Naive B cell (primary cell): ENCODE measurements at regions not wholly inside any gene's neighbourhood (a gene's known extent, or its start where the extent isn't known, plus 50 kb on each side); places are given as distances from the start of the nearest gene placed in this dataset.
A peak's percentile ranks its signal among the peaks of the same experiment; 100 is the strongest.

ENCODE experiments used
- ATAC-seq, 2 donors: fragments of 150-1000 bp; cut with Tn5 transposase; 2 replicates each; pipeline ENCODE4 v1.10.0; 2021; ENCODE audit warnings: low read depth in 2 of 2, mild to moderate bottlenecking in 2 of 2, moderate library complexity in 2 of 2
- DNase-seq: peaks from one replicate; pipeline ENCODE4 v3.0.0; 2022
- H3K27ac Mint-ChIP-seq, 6 donors: one replicate each; pipeline ENCODE4 v1.8.0; 2020 to 2022; ENCODE audit warnings: mild to moderate bottlenecking in 6 of 6, mixed read lengths in 6 of 6, moderate library complexity in 5 of 6, inconsistent platforms in 2 of 6
- H3K27me3 Mint-ChIP-seq, 3 donors: one replicate each; pipeline ENCODE4 v1.8.0; 2021 to 2022; ENCODE audit warnings: mixed read lengths in 3 of 3, mild to moderate bottlenecking in 1 of 3
- H3K36me3 Mint-ChIP-seq, 2 donors: one replicate each; pipeline ENCODE4 v1.8.0; 2020 to 2022; ENCODE audit warnings: mixed read lengths in 2 of 2, inconsistent platforms in 1 of 2, mild to moderate bottlenecking in 1 of 2
- H3K4me1 Mint-ChIP-seq, 3 donors: one replicate each; pipeline ENCODE4 v1.8.0; 2020 to 2022; ENCODE audit warnings: mixed read lengths in 3 of 3, inconsistent platforms in 1 of 3, mild to moderate bottlenecking in 1 of 3, moderate library complexity in 1 of 3
- H3K4me3 Mint-ChIP-seq, 8 donors: one replicate each; pipeline ENCODE4 v1.8.0; 2020 to 2022; ENCODE audit warnings: mild to moderate bottlenecking in 8 of 8, mixed read lengths in 8 of 8, moderate library complexity in 8 of 8, inconsistent platforms in 2 of 8
- H3K9me3 Mint-ChIP-seq, 7 donors: one replicate each; pipeline ENCODE4 v1.8.0; 2020 to 2022; ENCODE audit warnings: mixed read lengths in 7 of 7, mild to moderate bottlenecking in 5 of 7, inconsistent platforms in 2 of 7, moderate library complexity in 1 of 7

DNA sequence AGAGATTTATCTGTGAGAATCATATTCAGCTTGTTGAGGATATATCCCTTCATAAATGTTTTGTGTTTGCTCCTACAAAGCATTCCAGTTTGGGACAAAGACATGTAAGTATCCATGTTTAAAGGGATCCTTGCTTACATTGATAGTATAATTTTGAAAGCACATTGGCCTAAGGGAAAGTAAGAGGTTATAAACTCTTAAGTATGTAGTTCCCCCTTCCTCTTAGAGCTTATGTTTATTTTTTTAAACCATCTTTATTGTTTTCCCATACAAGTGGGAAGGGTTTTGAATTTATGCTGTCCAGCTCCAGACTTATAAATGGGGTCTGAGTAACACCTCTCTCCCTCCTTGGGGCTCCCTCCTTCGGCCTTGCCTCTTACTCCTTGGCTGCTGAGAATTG, 481.5 kb downstream of the LMO4 start:
- H3K27ac Mint-ChIP-seq = peak overlapping the region in 1 of 6 donors; percentile 79
- H3K4me1 Mint-ChIP-seq = peaks cover 13 to 27% (median 18%) of the 10 kb centered on the region in 3 donors

DNA sequence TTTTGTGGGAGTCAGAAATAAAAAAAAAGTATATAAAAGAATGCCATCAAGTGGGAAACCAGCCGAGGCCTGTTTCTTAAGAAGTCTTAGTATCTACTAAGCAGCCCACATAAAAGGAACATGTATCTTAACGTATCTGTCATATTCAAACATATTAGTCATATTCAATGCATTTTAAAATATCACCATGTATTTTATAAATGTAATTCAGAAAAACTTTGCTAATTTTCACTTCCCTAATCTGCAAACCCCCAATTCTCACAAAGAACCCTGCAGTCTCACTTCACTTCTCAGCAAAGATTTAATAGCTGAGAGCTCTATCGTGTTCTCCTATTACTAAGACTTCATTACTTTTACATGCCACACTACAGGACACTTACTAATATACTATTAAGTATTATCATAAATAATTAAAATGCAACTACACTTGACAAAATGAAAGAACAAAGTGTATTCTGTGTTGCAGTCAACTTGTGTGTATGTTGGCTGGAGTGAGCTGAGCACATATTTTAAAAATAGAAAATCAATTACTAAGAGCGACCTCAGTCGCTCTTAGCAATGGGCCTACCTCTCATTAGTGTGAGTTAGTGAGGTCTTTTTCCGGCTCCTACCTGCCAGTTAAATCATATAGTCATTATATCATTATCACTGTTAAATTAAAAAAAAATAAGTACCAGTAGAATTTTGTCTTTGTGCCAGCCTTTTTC, 484.3 kb downstream of the LMO4 start:
- peaks cover 13 to 27% (median 18%) of the 10 kb centered on the region in 3 donors for H3K4me1 Mint-ChIP-seq
- ATAC-seq = peak; percentile 95 to 97
- DNase-seq = peak; percentile 31
- H3K4me3 Mint-ChIP-seq = peak overlapping the region in 1 of 8 donors; percentile 43
- H3K27ac Mint-ChIP-seq = no peak overlapping the region
- peaks cover 0 to 3% (median 0%) of the 10 kb centered on the region in 3 donors for H3K27me3 Mint-ChIP-seq
- H3K36me3 Mint-ChIP-seq = no peaks in the 10 kb centered on the region
- H3K9me3 Mint-ChIP-seq = peaks cover 0 to 4% (median 0%) of the 10 kb centered on the region in 7 donors

More for the DNA sequence above, 481.5 kb downstream of the LMO4 start:
- DNase-seq = no peak
- H3K27me3 Mint-ChIP-seq = no peaks in the 10 kb centered on the region
- no peak for ATAC-seq
- H3K9me3 Mint-ChIP-seq = peaks cover 0 to 4% (median 0%) of the 10 kb centered on the region in 7 donors
- H3K4me3 Mint-ChIP-seq = no peak overlapping the region
- no peaks in the 10 kb centered on the region for H3K36me3 Mint-ChIP-seq

DNA sequence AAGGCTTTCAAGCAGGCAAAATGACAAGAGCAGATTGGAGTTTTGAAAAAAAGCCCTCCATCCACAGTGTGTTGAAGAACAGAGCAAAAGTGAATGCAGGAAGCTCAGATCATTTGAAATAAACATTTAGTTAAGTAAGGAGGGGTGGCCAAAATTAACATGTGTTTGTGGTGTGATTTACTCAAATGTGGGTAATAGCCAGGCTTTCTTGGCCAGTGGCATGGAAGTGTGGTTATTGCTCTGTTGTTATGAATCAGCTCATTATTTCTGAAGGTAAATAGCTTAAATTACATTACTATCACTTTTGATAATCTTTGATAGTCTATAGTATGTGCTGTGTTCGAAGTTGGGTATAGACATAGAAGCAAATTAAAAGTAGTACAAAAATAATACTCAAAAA, 485.9 kb downstream of the LMO4 start:
- no peaks in the 10 kb centered on the region for H3K36me3 Mint-ChIP-seq
- no peak for ATAC-seq
- H3K9me3 Mint-ChIP-seq = no peaks in the 10 kb centered on the region
- no peak overlapping the region for H3K4me3 Mint-ChIP-seq
- peaks cover 0 to 3% (median 0%) of the 10 kb centered on the region in 3 donors for H3K27me3 Mint-ChIP-seq
- H3K27ac Mint-ChIP-seq = peak overlapping the region in 1 of 6 donors; percentile 53
- H3K4me1 Mint-ChIP-seq = peaks cover 13 to 27% (median 18%) of the 10 kb centered on the region in 3 donors
- DNase-seq = no peak

GRCh38 chr1:87816646-87817045, 488.0 kb downstream of the LMO4 start:
- ATAC-seq = no peak
- no peak overlapping the region for H3K4me3 Mint-ChIP-seq

DNA sequence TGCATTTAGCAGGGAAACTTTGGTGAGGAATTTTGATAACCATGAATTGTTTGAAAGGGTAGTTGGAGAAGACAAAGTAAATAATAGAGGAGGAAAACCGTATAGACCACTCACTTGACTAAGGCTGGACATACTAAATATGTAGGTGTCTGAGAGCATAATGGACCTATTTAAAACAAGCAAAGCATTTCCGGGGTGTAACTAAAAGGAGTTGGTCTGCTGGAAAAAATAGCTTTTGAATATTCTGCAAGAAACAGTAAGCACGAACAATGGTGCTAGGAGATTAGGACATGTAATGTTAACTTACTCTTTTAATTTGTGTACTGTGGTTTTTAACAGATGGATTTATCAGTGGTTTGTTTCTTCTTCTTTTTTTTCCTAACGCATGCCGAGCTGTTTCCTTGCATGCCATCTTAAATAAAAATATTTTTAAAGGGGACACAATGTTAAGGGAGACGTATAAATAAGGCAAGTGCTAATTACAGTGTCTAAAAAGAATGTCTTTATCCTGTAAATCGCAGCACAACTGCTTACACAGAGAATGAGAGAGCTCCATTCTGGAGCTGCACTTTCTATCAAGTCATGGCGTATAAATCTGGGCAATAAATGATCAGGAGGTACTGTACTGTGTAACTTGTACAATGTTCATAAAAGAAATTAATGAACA, 492.1 kb downstream of the LMO4 start:
- ATAC-seq = no peak
- Mint-ChIP-seq H3K9me3 (no peaks in the 10 kb centered on the region), H3K4me3 (no peak overlapping the region), H3K4me1 (peaks cover 0 to 5% (median 3%) of the 10 kb centered on the region in 3 donors), H3K36me3 (no peaks in the 10 kb centered on the region), H3K27me3 (peaks cover 0 to 3% (median 0%) of the 10 kb centered on the region in 3 donors), H3K27ac (no peak overlapping the region)
- DNase-seq = no peak

More at GRCh38 chr1:87816646-87817045, 488.0 kb downstream of the LMO4 start:
- Mint-ChIP-seq H3K9me3 (no peaks in the 10 kb centered on the region), H3K27me3 (peaks cover 0 to 3% (median 0%) of the 10 kb centered on the region in 3 donors), H3K36me3 (no peaks in the 10 kb centered on the region), H3K4me1 (peaks cover 13 to 30% (median 18%) of the 10 kb centered on the region in 3 donors), H3K27ac (no peak overlapping the region)
- no peak for DNase-seq

- peaks cover 0 to 3% (median 0%) of the 10 kb centered on the region in 3 donors for H3K27me3 Mint-ChIP-seq
- H3K4me1 Mint-ChIP-seq = peaks cover 2 to 8% (median 5%) of the 10 kb centered on the region in 3 donors
- peaks cover under 1 to 3% of the 10 kb centered on the region in 2 donors for H3K36me3 Mint-ChIP-seq
- no peak for DNase-seq
- H3K9me3 Mint-ChIP-seq = peaks cover 0 to 2% (median under 1%) of the 10 kb centered on the region in 7 donors
- no peak overlapping the region for H3K27ac Mint-ChIP-seq
- H3K4me3 Mint-ChIP-seq = no peak overlapping the region
- ATAC-seq = no peak
These were observed 492.6 kb downstream of the LMO4 start for GRCh38 chr1:87821335-87821697.

- peaks cover 5 to 8% of the 10 kb centered on the region in 2 donors for H3K36me3 Mint-ChIP-seq
- peak overlapping the region; percentile 0 to 79 (median 46) for H3K27ac Mint-ChIP-seq
- no peaks in the 10 kb centered on the region for H3K27me3 Mint-ChIP-seq
- H3K4me3 Mint-ChIP-seq = peak overlapping the region in 6 of 8 donors; percentile 38 to 74 (median 54)
- H3K4me1 Mint-ChIP-seq = peaks cover 29 to 33% (median 32%) of the 10 kb centered on the region in 3 donors
- ATAC-seq = peak; percentile 92 to 96
- peak; percentile 64 for DNase-seq
- peaks cover 0 to 6% (median 3%) of the 10 kb centered on the region in 7 donors for H3K9me3 Mint-ChIP-seq
These were observed 498.1 kb downstream of the LMO4 start for GRCh38 chr1:87826681-87827251.

GRCh38 chr1:87829360-87829759, 500.7 kb downstream of the LMO4 start:
- Mint-ChIP-seq H3K4me1 (peaks cover 41 to 44% (median 43%) of the 10 kb centered on the region in 3 donors), H3K4me3 (no peak overlapping the region), H3K27ac (no peak overlapping the region), H3K36me3 (peaks cover 5 to 8% of the 10 kb centered on the region in 2 donors), H3K27me3 (no peaks in the 10 kb centered on the region), H3K9me3 (peaks cover 0 to 9% (median 3%) of the 10 kb centered on the region in 7 donors)
- ATAC-seq (no peak), DNase-seq (no peak)

DNA sequence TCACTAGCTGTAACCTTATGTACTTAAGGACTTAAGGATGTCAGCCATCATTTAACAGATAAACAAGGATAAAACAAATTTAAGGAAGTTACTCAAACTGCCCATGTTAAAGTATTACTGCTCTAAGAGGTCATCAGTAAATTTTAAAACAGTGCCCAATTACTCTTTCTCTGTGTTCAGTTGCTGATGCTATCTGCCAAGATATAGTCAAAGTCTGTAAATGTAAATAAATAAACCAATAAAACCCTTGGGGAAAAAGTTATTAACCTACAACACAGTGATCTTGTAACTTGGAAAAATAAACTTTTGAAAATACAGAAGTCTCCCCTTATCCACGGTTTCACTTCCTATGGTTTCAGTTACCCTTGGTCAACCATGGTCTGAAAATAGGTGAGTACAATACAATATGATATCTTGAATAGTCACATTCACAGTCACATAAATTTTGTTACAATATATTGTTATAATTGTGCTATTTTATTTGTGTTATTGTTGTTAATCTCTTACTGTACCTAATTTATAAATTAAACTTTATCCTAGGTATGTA, 501.8 kb downstream of the LMO4 start:
- peak; percentile 26 for DNase-seq
- Mint-ChIP-seq H3K4me3 (peak overlapping the region in 1 of 8 donors; percentile 4), H3K27me3 (no peaks in the 10 kb centered on the region), H3K9me3 (peaks cover 0 to 9% (median 3%) of the 10 kb centered on the region in 7 donors), H3K27ac (peak overlapping the region in 1 of 6 donors; percentile 24), H3K36me3 (peaks cover 5 to 8% of the 10 kb centered on the region in 2 donors), H3K4me1 (peaks cover 40 to 44% (median 41%) of the 10 kb centered on the region in 3 donors)
- ATAC-seq = peak; percentile 69 to 73

DNA sequence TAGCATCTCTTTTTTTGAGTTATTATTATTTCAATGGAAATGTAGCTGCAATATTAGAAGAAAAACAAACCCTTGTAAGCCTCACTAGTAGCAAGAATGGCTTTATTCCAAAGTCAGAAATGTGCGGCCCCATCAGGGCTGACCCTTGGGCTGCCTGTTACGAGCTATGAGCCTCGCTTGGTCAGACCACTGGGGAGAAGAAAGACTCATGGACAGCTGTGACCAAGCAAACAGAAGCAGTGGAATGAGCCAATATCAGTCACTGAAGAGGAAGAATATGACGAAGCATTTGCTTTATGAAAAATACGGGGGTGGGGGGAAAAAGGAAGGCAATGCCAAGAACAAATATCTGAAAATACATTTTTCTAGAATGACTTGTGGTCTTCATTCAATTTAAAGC, 504.5 kb downstream of the LMO4 start:
- Mint-ChIP-seq H3K9me3 (peaks cover 0 to 3% (median 0%) of the 10 kb centered on the region in 7 donors), H3K27me3 (no peaks in the 10 kb centered on the region), H3K4me3 (no peak overlapping the region), H3K4me1 (peaks cover 28 to 34% (median 30%) of the 10 kb centered on the region in 3 donors), H3K36me3 (no peaks in the 10 kb centered on the region), H3K27ac (no peak overlapping the region)
- DNase-seq = no peak
- no peak for ATAC-seq

GRCh38 chr1:87834151-87834550, 505.5 kb downstream of the LMO4 start:
- no peaks in the 10 kb centered on the region for H3K27me3 Mint-ChIP-seq
- H3K36me3 Mint-ChIP-seq = no peaks in the 10 kb centered on the region
- H3K27ac Mint-ChIP-seq = no peak overlapping the region
- H3K4me1 Mint-ChIP-seq = peaks cover 28 to 34% (median 30%) of the 10 kb centered on the region in 3 donors
- H3K4me3 Mint-ChIP-seq = no peak overlapping the region
- DNase-seq (no peak), ATAC-seq (no peak)
- H3K9me3 Mint-ChIP-seq = peaks cover 0 to 3% (median 0%) of the 10 kb centered on the region in 7 donors

GRCh38 chr1:87834941-87835340, 506.3 kb downstream of the LMO4 start:
- H3K4me1 Mint-ChIP-seq = peaks cover 27 to 33% (median 28%) of the 10 kb centered on the region in 3 donors
- DNase-seq (no peak), ATAC-seq (no peak)
- peaks cover 0 to 3% (median 0%) of the 10 kb centered on the region in 7 donors for H3K9me3 Mint-ChIP-seq
- H3K4me3 Mint-ChIP-seq = no peak overlapping the region
- peak overlapping the region in 1 of 6 donors; percentile 58 for H3K27ac Mint-ChIP-seq
- H3K27me3 Mint-ChIP-seq = no peaks in the 10 kb centered on the region
- H3K36me3 Mint-ChIP-seq = no peaks in the 10 kb centered on the region

DNA sequence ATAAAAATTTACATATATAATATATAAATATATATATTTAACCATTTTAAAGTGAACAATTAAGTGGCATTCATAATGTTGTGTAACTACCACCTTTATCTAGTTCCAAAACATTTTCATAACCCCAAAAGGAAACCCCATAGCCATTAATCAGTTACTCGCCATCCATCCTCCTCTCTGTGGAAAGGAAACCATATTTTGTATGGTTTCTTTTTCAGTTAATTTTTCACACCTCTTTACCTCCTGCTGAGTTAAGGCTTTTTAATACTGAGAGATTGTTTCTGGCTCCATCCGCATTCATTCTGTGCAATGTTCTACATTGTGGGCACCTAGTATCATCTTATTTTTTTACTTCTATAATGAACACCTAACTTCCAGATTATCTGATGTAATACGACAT, 512.1 kb downstream of the LMO4 start:
- ATAC-seq (no peak), DNase-seq (no peak)
- Mint-ChIP-seq H3K27me3 (peaks cover 5 to 13% (median 5%) of the 10 kb centered on the region in 3 donors), H3K9me3 (no peaks in the 10 kb centered on the region), H3K36me3 (no peaks in the 10 kb centered on the region), H3K4me3 (no peak overlapping the region), H3K27ac (no peak overlapping the region), H3K4me1 (no peaks in the 10 kb centered on the region)
